ENCODE measurements at regions not wholly inside any gene's neighbourhood (a gene's known extent, or its start where the extent isn't known, plus 50 kb on each side); places are given as distances from the start of the nearest gene placed in this dataset.

DNA sequence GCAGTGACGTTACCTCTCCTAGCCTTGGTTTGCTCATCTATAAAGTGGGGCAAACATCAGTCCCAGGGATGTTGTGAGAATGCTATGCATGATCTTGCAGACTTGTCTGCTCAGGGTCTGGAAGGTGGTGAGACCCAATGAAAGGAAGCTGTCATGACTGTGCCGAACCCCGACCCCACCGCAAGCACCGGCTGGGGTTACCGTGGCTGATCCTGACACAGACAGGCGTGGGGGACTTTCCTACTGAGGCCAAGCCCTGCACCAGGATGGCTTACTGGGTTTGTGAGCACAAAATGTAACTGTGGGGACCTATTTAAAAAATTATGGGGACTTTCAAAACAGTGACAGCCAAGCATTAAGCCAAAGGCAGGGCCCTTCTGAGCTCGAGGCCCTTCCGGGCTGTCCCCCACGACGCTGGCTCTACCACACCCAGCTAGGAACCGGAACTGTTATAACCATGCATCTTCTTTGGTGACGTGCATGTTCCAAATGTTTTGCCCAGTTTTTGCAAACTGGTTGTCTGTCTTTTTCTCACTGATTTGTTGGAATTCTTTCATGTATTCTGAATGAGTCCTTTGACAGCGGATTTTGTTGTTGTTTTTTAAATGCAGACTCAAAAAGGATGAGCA lies 76.6 kb upstream of the PMEPA1 start:
- intact Hi-C loops (cut with micrococcal nuclease) = no loop called here
- Histone ChIP-seq H3K36me3 (ENCODE audit: low read depth, low read length) (no peaks in the 10 kb centered on the region), H3K9me3 (ENCODE audit: low read length) (no peaks in the 10 kb centered on the region), H3K9me2 (replicated peaks; ENCODE audit: low read length) (no peaks in the 10 kb centered on the region), H3K4me1 (ENCODE audit: insufficient read depth, low read length) (peaks cover 6% of the 10 kb centered on the region; the same call in 1 of the 2 replicates), H3K27ac (ENCODE audit: low read length) (no peak overlapping the region), H3K79me2 (ENCODE audit: low read length) (no peaks in the 10 kb centered on the region), H3K9ac (ENCODE audit: low read length) (no peak overlapping the region), H4K20me1 (ENCODE audit: low read length) (no peaks in the 10 kb centered on the region), H3K27me3 (ENCODE audit: low read length) (no peaks in the 10 kb centered on the region), H3K4me2 (ENCODE audit: low read length) (no peak overlapping the region), H3K4me3 (ENCODE audit: low read length) (no peak overlapping the region), H2AFZ (ENCODE audit: low read length) (no peak overlapping the region), H3F3A (ENCODE audit: low read length, unreplicated experiment) (no peaks in the 10 kb centered on the region)
- TF ChIP-seq EZH2phosphoT487 (IDR thresholded peaks at IDR 0.05; ENCODE audit: borderline replicate concordance, low read length) (no peak), EZH2 (IDR thresholded peaks at IDR 0.05; ENCODE audit: low read length, unreplicated experiment) (no peak)
- TF ChIP-seq, protein P1, sequence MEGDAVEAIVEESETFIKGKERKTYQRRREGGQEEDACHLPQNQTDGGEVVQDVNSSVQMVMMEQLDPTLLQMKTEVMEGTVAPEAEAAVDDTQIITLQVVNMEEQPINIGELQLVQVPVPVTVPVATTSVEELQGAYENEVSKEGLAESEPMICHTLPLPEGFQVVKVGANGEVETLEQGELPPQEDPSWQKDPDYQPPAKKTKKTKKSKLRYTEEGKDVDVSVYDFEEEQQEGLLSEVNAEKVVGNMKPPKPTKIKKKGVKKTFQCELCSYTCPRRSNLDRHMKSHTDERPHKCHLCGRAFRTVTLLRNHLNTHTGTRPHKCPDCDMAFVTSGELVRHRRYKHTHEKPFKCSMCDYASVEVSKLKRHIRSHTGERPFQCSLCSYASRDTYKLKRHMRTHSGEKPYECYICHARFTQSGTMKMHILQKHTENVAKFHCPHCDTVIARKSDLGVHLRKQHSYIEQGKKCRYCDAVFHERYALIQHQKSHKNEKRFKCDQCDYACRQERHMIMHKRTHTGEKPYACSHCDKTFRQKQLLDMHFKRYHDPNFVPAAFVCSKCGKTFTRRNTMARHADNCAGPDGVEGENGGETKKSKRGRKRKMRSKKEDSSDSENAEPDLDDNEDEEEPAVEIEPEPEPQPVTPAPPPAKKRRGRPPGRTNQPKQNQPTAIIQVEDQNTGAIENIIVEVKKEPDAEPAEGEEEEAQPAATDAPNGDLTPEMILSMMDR (conservative IDR thresholded peaks at IDR 0.05; ENCODE audit: low read depth, low read length) = no peak
- ATAC-seq (no peak), DNase-seq (no peak)
- BruUV-seq (replicated peaks) = no TSS peak
- POLR2A ChIA-PET (ENCODE audit: unreplicated experiment) = no interaction called here
- CTCF ChIA-PET = no interaction called here

DNA sequence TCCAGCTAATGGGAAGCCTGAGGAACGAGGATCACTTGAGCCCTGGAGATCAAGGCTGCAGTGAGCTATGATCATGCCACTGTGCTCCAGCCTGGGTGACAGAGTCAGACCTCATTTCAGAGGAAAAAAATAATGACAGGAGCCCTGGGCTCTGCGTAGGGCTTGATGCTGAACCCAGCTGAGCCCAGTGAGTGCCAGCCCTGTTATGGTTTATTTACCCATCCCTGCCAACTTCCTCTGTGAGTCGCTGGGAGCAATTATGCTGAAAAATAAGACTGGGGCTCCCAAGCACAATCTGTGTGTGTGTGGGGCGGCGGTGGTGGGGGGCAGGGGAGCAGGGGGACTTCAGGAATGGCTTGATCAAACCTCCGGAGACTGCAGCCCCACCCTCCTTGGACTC lies 75.9 kb upstream of the PMEPA1 start:
- H3K36me3 ChIP-seq (ENCODE audit: low read depth, low read length) = no peaks in the 10 kb centered on the region
- no peak overlapping the region for H3K4me3 ChIP-seq (ENCODE audit: low read length)
- no peaks in the 10 kb centered on the region for H3K9me2 ChIP-seq (replicated peaks; ENCODE audit: low read length)
- CTCF ChIA-PET = no interaction called here
- no peaks in the 10 kb centered on the region for H4K20me1 ChIP-seq (ENCODE audit: low read length)
- peaks cover 6% of the 10 kb centered on the region; the same call in 1 of the 2 replicates for H3K4me1 ChIP-seq (ENCODE audit: insufficient read depth, low read length)
- no TSS peak for BruUV-seq (replicated peaks)
- DNase-seq = peak; percentile 25
- H3K27ac ChIP-seq (ENCODE audit: low read length) = no peak overlapping the region
- H3K27me3 ChIP-seq (ENCODE audit: low read length) = no peaks in the 10 kb centered on the region
- ATAC-seq = peak; percentile 65
- TF ChIP-seq, protein P1 (conservative IDR thresholded peaks at IDR 0.05; ENCODE audit: low read depth, low read length) = no peak
- TF ChIP-seq EZH2 (IDR thresholded peaks at IDR 0.05; ENCODE audit: low read length, unreplicated experiment) (no peak), EZH2phosphoT487 (IDR thresholded peaks at IDR 0.05; ENCODE audit: borderline replicate concordance, low read length) (no peak)
- H3K4me2 ChIP-seq (ENCODE audit: low read length) = no peak overlapping the region
- POLR2A ChIA-PET (ENCODE audit: unreplicated experiment) = no interaction called here
- no peak overlapping the region for H2AFZ ChIP-seq (ENCODE audit: low read length)
- H3F3A ChIP-seq (ENCODE audit: low read length, unreplicated experiment) = no peaks in the 10 kb centered on the region
- no peaks in the 10 kb centered on the region for H3K9me3 ChIP-seq (ENCODE audit: low read length)
- H3K79me2 ChIP-seq (ENCODE audit: low read length) = no peaks in the 10 kb centered on the region
- intact Hi-C loops (cut with micrococcal nuclease) = no loop called here
- H3K9ac ChIP-seq (ENCODE audit: low read length) = no peak overlapping the region

DNA sequence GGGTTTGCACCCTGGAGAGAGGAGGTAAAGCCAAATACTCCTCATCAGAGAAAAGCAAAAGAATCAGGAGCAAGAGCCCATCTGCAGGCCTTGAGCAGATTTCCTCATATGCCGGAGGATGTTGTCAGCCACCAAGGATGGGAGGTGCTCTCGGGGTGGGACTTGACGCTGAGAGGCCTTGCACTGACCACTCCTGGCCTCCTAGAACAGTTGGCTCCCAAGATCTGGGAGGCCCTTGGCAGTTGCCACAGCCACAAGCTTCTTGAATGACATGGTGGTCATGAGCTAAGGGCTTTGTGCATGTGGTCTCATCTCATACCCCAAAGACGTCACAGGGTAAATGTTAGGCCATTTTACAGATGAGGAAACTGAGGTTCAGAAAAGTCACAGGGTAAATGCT lies 75.2 kb upstream of the PMEPA1 start:
- no peak overlapping the region for H3K27ac ChIP-seq (ENCODE audit: low read length)
- H3K4me2 ChIP-seq (ENCODE audit: low read length) = no peak overlapping the region
- intact Hi-C loops (cut with micrococcal nuclease) = no loop called here
- H4K20me1 ChIP-seq (ENCODE audit: low read length) = no peaks in the 10 kb centered on the region
- ChIA-PET CTCF (no interaction called here), POLR2A (ENCODE audit: unreplicated experiment) (no interaction called here)
- no peak overlapping the region for H3K9ac ChIP-seq (ENCODE audit: low read length)
- peaks cover 6% of the 10 kb centered on the region; the same call in 1 of the 2 replicates for H3K4me1 ChIP-seq (ENCODE audit: insufficient read depth, low read length)
- H3K36me3 ChIP-seq (ENCODE audit: low read depth, low read length) = no peaks in the 10 kb centered on the region
- H3K27me3 ChIP-seq (ENCODE audit: low read length) = no peaks in the 10 kb centered on the region
- no peaks in the 10 kb centered on the region for H3K79me2 ChIP-seq (ENCODE audit: low read length)
- H3F3A ChIP-seq (ENCODE audit: low read length, unreplicated experiment) = no peaks in the 10 kb centered on the region
- TF ChIP-seq EZH2phosphoT487 (IDR thresholded peaks at IDR 0.05; ENCODE audit: borderline replicate concordance, low read length) = no peak
- TF ChIP-seq, protein P1 (conservative IDR thresholded peaks at IDR 0.05; ENCODE audit: low read depth, low read length) = no peak
- no peak overlapping the region for H3K4me3 ChIP-seq (ENCODE audit: low read length)
- H3K9me2 ChIP-seq (replicated peaks; ENCODE audit: low read length) = no peaks in the 10 kb centered on the region
- no peak for DNase-seq
- no peak overlapping the region for H2AFZ ChIP-seq (ENCODE audit: low read length)
- no peak for ATAC-seq
- no TSS peak for BruUV-seq (replicated peaks)
- no peaks in the 10 kb centered on the region for H3K9me3 ChIP-seq (ENCODE audit: low read length)
